ENCODE measurements at regions not wholly inside any gene's neighbourhood (a gene's known extent, or its start where the extent isn't known, plus 50 kb on each side); places are given as distances from the start of the nearest gene placed in this dataset.

DNA sequence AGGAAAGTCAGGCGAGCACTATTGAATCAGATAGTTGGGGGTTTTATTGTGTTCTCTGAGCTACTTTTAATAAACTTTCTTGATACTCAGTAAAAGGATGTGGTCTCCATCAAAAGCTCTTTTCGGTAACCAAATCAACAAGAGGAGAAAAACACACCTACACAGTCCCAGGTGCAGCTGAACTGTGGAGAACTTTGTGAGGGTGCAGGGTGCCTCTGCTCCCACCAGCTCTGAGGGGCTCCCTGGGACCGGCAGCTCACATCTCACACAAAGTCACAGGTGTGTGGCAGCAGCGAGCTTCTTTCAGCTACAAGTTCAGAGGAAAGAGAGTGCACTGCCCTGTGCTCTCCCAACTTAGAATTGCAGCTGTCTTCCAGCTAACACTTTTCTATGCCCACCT is 650.4 kb downstream of the RNF144A start:
- Histone ChIP-seq H4K8ac (replicated peaks; ENCODE audit: insufficient read length, low read depth, low read length) (no peak overlapping the region), H2BK120ac (ENCODE audit: low read depth, low read length, poor library complexity, severe bottlenecking) (no peak overlapping the region), H3K4me1 (ENCODE audit: insufficient read depth, low read length) (no peaks in the 10 kb centered on the region; the same call in 1 of the 2 replicates), H3K23me2 (ENCODE audit: insufficient read length, low read depth, low read length, poor library complexity, severe bottlenecking) (no peaks in the 10 kb centered on the region), H3K9ac (ENCODE audit: extremely low read depth, insufficient read length, low read length) (no peak overlapping the region), H2BK12ac (ENCODE audit: insufficient read length, low read depth, low read length) (no peak overlapping the region), H2BK20ac (ENCODE audit: low read depth, low read length, poor library complexity, severe bottlenecking) (no peak overlapping the region), H4K5ac (ENCODE audit: insufficient read length, low read depth, low read length) (no peak overlapping the region), H2BK5ac (ENCODE audit: insufficient read length, low read length) (no peak overlapping the region), H3K18ac (ENCODE audit: insufficient read length, low read depth, low read length) (no peak overlapping the region), H3K27ac (ENCODE audit: insufficient read length, low read depth, low read length) (no peak overlapping the region), H3K79me2 (ENCODE audit: insufficient read depth, low read length) (no peaks in the 10 kb centered on the region), H2BK15ac (ENCODE audit: low read depth, low read length) (no peak overlapping the region), H3K27me3 (ENCODE audit: insufficient read depth, low read length) (no peaks in the 10 kb centered on the region), H3K4ac (ENCODE audit: low read depth, low read length) (no peak overlapping the region), H3K56ac (ENCODE audit: insufficient read length, low read depth, low read length) (no peak overlapping the region), H3T11ph (ENCODE audit: low read length) (no peak overlapping the region), H3K4me2 (ENCODE audit: insufficient read depth, insufficient read length, low read length) (no peak overlapping the region), H3K14ac (ENCODE audit: insufficient read depth, low read length) (no peak overlapping the region), H3K23ac (ENCODE audit: insufficient read length, low read depth, low read length) (no peak overlapping the region), H4K91ac (ENCODE audit: insufficient read length, low read depth, low read length) (no peak overlapping the region), H3K9me3 (ENCODE audit: control insufficient read depth, low read depth, low read length) (no peaks in the 10 kb centered on the region), H4K20me1 (ENCODE audit: control insufficient read depth, insufficient read depth, insufficient read length) (no peaks in the 10 kb centered on the region), H2AK5ac (ENCODE audit: insufficient read length, low read length) (no peak overlapping the region), H3K79me1 (ENCODE audit: insufficient read depth, low read depth, low read length, poor library complexity, severe bottlenecking) (no peaks in the 10 kb centered on the region), H2AFZ (ENCODE audit: low read length) (no peak overlapping the region)
- H3K27ac Mint-ChIP-seq, result no peak overlapping the region
- peaks cover 0 to 10% of the 10 kb centered on the region in 2 experiments; a peak in 3 of 5 replicates for H3K9me3 Mint-ChIP-seq
- H3K36me3 Mint-ChIP-seq (ENCODE audit: insufficient read depth in 1 of 3, low read depth in 3 of 3), result peaks cover 0 to 7% (median 0%) of the 10 kb centered on the region in 3 experiments; a peak in 2 of 7 replicates
- no peaks in the 10 kb centered on the region for H3K27me3 Mint-ChIP-seq (ENCODE audit: low read depth)
- WGBS (ENCODE audit: extremely low coverage, insufficient read length, low lambda C conversion rate), result no CpG with 5 or more reads among the region's 4 CpGs
- DNase-seq, result peak; percentile 41
- no peak overlapping the region for H3K4me3 Mint-ChIP-seq
- H3K4me1 Mint-ChIP-seq, result peaks cover 3 to 5% of the 10 kb centered on the region in 2 experiments
- TF ChIP-seq, protein P1, sequence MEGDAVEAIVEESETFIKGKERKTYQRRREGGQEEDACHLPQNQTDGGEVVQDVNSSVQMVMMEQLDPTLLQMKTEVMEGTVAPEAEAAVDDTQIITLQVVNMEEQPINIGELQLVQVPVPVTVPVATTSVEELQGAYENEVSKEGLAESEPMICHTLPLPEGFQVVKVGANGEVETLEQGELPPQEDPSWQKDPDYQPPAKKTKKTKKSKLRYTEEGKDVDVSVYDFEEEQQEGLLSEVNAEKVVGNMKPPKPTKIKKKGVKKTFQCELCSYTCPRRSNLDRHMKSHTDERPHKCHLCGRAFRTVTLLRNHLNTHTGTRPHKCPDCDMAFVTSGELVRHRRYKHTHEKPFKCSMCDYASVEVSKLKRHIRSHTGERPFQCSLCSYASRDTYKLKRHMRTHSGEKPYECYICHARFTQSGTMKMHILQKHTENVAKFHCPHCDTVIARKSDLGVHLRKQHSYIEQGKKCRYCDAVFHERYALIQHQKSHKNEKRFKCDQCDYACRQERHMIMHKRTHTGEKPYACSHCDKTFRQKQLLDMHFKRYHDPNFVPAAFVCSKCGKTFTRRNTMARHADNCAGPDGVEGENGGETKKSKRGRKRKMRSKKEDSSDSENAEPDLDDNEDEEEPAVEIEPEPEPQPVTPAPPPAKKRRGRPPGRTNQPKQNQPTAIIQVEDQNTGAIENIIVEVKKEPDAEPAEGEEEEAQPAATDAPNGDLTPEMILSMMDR (conservative IDR thresholded peaks at IDR 0.05), result no peak

Measured in H9 (cell line).